ENCODE measurements at regions not wholly inside any gene's neighbourhood (a gene's known extent, or its start where the extent isn't known, plus 50 kb on each side); places are given as distances from the start of the nearest gene placed in this dataset.

DNA sequence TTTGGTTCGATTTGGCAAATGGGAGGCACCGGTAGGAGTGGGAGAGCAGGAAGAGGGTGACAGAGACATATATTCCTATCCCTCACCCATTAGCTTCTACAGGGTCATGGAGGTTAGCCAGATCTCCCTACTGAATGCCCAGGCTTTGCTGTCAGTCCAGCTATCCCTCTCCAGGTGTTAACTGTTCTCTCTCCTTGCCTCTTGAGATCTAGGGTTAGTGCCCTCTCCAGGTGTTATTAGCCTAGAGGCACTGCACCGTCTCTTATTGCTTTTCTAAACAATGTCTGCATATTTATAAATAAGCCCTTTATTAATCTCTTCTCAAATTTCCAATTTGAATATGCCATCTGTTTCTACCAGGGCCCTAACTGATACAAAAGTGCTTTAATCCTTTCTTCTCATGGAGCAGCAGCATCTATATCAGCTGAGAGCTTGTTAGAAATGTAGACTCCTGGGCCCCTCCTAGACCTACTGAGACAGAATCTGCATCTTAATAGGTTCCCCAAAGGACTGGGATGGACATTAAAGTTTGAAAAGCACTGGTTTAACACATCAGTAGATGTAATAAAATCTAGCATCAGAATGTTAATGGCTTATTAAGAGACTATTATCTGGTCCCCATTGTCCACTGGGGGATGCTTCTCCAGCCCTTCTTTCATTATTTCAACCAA is 322.5 kb upstream of the SLC24A2 start:
- DNase-seq, result no peak

DNA sequence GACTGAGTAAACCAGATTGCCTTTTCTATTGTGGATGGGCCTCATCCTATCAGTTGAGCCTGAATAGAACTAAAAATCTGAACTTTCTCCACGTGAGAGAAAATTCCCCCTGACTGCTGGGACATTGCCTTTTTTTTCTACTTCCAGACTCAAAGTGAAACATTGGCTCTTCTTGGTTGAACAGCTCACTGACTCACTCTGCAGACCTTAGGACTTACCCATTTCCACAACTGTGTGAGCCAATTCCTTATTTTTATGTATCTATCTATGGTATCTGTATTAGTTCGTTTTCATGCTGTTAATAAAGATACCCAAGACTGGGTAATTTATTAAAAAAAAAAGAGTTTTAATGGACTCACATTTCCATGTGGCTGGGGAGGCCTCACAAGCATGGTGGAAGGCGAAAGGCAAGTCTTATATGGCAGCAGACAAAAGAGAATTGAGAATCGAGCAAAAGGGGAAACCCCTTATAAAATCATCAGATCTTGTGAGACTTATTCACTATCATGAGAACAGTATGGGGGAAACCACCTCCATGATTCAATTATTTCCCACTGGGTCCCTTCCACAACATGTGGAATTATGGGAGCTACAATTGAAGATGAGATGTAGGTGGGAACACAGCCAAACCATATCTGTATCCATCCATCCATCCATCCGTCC is 306.7 kb upstream of the SLC24A2 start:
- no peak for DNase-seq

DNA sequence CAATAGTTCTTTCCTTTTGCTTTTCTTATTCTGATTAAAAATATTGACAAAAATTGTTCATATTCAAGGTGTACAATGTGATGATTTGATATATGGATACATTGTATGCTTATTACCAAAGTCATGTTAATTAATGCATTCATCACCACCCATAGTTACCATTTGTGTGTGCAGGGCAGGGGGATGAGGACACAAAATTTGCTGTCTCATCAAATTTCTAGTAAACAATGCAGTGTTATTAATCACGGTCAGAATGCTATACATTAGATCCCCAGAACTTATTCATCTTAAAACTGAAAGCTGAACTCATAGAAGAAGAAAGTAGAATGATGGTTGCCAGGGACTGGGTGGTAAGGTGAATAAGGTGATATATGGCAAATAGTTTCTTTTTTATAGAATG is 303.7 kb upstream of the SLC24A2 start:
- DNase-seq, result no peak

DNA sequence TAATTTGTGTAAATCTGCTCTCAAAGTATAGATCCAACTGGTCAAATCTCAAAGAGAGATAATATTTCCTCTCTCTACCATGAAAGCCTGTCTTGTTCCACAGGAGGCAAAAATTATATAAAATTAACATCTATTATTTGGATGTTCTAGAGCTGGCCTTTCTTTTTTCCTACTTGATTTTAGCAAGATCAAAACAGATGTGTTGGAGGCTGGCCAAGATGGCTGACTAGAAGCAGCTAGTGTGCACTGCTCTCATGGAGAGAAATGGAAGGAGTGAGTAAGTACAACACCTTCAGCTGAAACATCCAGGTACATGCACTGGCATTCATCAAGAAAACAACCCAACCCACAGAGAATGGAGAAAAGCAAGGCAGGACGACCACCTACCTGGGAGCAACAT is 298.6 kb upstream of the SLC24A2 start:
- DNase-seq, result no peak

DNA sequence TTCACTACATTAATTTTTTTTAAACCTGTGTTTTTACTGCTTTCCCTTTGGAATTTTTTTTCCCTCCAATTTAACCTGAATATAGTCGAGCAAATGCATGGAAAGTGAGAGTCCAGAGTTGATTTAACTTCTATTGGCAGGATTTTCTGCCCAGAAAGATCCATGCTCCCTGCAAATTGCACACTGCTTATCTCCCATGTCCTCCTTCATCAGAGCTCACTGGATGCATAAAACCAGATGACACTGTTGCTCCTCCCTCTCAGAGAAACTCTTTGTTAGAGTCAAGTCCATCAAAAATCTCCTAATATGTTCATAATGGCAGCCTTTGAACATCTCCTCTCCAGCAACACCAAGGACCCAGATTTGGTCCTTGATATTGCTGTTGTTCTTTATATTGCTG is 297.0 kb upstream of the SLC24A2 start:
- DNase-seq, result no peak

DNA sequence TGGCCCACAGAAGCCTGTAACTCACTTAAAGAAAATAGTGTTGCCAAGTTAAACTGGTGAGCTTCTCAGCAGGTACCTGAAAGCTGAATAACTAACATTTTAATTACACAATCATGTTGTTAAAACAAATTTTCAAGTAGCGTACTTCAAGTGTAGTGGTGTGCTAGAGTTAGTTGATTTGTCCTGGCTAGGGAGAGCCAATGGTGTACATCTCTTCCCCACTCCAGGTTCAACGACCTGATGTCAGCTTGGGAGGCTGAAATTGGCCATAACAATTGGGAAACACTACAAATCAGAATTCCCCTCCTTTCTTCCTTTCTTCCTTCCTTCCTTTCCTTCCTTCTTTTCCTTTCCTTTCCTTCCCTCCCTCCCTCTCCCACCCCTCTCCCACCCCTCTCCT is 295.3 kb upstream of the SLC24A2 start:
- DNase-seq, result no peak

DNA sequence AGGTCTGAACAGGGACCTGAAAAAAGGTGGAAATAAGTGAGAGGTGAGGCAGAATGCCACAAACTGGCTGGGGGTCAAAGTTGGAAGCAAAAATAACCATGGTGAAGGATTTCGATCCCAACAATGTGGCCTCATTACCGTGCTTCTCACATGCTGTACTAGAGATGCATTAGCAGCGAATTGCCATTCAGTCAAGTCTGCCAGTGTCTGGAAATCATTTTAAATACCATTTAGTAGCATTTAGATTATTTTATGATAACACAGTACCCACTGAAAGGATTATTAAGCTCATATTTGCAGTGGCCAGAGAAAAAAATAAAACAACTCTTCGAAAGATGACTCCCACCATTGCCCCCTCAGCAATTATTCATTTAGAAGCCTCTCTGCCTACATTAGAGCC is 294.6 kb upstream of the SLC24A2 start:
- no peak for DNase-seq

DNA sequence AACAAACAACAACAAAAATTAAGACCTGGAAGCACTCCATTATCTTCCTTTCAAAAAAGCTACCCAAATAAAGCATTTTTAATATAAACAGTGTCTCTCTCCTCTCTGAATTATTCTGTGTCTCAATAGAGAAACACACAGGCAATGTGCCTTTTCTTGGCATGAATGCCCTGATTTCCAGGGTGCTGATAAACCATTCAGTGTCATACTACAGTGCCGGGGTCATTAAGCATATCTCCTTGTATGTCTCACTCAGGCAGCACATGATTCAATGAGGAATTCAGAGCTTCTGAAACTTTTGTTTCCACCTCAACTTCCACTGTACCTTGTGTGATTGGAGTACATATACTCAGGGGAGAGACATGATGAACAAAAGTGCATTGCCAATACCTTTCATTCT is 294.0 kb upstream of the SLC24A2 start:
- no peak for DNase-seq

DNA sequence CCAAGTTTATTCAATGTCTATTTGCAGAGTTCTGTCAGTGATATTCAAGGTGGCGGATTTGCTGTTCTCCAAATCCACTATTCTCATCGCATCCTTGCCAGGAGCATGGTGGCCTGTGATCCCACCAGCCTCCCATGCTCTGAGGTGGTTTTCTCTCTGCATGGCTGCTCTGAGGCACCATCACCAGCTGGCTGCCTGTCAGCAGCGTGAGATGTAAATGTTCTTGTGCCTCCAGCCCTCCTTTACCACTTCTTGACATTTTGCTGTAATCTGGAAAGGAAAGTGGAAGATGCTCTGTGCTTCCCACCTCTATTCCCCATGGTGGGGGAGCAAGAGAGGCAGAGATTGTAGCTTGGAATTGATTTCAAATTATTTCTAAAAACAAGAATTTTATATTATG is 293.6 kb upstream of the SLC24A2 start:
- DNase-seq, result no peak

DNA sequence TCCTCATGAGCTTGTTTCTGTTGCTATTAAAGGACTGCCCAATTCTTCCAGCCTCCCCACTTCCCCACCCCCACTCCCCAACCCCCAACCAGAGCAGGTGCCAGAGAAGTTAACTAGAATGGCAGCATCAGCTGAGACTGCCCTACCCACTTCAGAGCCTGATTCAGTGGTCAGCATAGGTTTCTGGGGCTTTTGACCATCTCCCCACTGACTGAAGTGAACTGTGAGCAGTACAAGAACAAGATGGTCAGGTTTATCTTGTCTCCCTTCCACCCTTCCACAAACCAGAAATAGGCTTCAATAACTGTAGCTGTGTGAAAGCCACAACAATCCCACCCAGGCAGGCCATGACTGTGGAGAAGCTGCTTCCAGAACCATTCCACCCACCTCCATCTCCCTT is 289.4 kb upstream of the SLC24A2 start:
- DNase-seq, result no peak

DNA sequence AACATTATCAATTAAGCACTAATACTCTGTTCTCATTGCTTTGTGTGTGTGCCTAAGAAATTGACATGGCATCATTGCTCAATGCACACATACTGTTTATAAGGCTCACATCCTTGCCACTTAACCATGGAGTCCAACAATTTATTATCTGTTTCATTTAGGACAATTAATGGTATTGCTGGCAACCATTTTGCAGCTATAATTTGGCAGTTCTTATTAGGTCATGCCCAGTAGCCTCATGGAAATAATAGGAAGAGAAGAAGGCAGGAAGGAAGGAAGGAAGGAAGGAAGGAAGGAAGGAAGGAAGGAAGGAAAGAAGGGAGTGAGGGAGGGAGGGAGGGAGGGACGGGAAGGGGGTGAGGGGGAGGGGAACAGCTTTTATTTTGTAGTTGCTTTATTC is 285.5 kb upstream of the SLC24A2 start:
- no peak for DNase-seq

DNA sequence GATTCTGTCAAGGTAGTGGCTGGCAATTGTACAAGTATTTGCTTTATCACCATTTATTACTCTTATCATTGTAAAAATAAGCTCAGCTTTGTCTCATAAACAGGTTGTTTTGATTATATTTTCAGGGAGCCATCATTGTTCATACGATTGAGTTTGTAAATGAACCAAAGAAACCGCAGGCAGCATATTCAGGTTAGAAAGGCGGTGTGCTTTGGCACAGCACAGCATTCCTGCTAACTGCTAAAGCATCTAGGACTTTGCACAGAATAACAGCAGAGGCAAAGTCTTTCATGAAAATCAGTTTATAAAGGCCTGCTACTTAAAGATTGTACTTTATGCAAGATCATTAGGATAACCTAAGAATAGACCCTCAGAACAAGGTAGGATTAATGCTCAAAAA is 281.5 kb upstream of the SLC24A2 start:
- DNase-seq, result no peak

DNA sequence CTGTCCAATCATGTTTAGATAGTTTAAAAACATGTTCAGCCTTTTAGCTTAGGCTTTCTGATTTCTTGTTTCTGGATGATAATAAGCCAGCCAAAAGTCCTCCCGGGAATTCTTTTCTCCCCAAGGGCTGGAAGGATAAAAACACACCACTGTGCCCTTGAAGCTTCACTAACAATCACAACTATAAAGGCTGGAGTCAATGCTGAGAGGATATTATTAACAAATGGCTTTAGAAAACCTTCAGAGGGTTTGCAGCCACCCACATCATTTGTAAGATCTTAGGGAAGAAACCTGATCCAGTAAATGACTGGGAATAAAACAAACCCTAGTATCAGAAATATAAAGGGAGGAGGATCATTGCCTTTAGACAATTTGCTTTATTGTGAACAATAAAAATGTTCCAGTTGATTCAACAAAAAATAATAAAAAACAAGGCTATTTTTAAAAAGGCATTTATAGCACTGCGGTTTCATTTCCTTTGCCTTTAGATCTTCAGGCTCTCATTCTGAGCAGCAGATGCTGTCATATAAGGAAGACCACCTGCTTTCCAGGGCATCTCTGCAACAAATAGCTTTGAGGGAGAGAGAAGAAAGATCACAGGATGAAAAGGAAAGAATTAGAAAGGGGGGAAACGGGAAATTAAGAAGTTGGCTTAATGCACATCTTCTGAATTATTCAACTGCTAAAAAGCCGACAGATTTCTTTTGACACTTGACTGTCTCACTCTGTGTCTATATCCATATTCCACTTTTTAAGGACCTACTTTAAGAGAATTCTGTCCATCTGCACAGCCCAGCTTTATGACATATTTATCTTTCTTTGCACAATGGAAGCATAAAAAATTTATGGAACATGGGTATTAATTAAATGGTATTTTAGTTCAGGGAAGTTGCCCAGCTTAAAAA is 277.2 kb upstream of the SLC24A2 start:
- no peak for DNase-seq

DNA sequence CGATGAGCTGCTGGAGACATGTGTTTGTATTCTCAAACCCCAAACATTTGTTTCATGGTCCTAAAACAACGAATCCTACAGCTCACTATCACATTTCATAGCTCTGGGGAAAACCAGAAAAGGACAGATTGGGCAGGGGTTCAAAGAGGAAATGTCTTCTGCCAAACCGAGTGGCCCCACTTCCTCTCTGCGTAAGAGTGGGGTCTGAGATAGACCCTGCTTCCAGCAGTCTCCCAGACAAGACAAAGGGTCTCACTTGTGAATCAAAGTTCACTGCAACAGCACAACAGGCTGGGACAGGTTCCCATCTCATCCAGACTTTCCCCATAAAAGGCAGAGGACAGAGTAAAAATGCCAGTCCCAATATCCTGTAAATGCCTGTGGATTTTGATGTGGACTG is 276.2 kb upstream of the SLC24A2 start:
- no peak for DNase-seq

DNA sequence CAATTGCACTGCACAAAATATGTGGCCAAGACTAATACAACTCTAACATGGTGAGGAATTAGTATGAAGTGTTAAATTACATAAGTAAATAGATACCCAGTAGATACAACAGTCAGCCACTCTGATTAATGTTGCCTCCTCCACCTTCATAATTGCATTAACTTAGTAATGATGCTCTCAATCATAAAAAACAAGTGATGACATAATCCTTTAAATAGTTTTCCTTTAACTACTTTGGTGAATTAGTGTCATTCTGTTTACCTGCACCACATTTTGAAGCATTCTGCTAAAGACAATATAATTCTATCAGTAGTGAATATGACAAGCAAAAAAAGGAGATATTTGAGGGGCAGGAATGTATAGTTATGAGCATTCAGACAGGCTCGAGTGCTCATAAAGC is 265.9 kb upstream of the SLC24A2 start:
- DNase-seq, result no peak

DNA sequence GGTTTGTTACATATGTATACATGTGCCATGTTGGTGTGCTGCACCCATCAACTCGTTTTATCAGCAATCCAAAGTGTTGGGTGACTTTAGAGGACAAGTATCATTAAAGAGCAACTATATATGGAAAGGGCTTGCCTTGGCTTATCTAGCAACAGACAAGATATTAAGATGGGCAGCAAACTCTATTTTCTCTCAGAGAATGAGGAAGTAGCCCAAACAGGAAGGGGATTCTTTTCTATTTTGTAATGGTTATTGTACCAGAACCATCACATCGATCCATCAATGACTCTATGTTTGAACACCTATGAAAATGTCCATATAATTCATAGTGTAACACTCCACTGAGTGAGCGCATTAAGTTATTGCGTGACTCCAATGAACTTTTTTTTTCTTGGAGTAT is 260.1 kb upstream of the SLC24A2 start:
- DNase-seq, result no peak

DNA sequence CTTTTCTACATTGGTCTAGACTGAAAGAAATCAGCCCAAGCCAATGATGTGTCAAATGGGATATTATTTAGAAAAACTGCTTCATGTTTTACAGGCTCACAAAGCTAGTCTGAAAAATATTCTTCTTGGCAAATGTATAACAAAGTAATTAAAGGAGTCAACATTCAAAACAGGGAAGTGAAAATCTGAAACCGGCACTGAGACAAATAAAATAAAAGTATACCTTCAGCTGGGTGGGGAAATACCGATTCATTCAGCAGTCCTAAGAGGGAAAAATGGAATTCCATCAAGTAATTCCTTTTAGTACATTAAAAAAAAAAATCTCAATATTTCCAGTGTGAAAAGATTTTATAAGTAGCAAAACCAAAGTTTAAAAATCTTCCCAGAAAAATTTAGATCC is 259.6 kb upstream of the SLC24A2 start:
- no peak for DNase-seq

DNA sequence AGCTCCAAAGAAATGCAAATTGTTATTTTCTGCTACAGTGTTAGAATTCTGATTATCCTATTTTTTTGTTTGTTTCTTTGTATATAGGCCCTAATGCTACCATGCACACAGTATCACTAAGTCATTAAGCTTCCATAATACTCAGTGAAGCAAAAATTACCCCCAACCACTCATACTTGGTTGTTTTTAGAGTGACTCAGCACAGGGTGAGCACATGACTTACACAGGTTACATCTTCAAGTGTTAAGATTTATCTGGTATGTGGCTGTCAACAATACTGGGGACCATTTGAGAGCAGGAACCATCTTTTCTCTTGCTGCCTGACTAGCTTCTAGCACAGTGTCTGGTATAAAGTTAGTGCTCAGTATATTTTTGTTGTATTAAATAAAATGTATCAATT is 255.8 kb upstream of the SLC24A2 start:
- DNase-seq, result no peak

DNA sequence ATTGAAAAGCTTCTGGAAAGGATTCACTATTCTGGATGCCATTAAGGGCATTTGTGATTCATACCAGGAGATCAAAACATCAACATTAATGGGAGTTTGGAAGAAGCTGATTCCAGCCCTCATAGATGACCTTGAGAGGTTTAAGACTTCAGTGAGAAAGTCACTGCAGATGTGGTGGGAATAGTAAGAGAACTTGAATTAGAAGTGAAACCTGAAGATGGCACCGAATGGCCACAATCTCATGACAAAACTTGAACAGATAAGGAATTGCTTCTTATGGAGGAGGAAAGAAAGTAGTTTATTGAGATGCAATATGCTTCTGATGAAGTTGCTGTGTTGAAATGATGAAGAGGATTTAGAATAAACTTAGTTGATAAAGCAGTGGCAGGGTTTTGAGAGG is 254.6 kb upstream of the SLC24A2 start:
- no peak for DNase-seq

DNA sequence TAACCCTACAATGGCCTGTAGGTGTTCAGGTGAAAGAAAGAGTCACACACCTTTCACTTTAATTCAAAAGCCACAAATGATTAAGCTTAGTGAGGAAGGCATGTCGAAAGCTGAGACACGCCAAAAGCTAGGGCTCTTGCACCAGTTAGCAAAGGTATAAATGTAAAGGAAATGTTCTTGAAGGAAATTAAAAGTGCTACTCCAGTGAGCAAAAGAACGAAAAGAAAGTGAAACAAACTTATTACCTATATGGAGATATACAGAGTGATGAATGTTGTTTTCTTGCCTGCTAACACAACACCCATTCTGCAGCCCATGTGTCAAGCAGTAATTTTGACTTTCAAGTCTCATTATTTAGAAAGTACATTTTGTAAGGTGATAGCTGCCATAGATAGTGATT is 254.2 kb upstream of the SLC24A2 start:
- DNase-seq, result no peak

DNA sequence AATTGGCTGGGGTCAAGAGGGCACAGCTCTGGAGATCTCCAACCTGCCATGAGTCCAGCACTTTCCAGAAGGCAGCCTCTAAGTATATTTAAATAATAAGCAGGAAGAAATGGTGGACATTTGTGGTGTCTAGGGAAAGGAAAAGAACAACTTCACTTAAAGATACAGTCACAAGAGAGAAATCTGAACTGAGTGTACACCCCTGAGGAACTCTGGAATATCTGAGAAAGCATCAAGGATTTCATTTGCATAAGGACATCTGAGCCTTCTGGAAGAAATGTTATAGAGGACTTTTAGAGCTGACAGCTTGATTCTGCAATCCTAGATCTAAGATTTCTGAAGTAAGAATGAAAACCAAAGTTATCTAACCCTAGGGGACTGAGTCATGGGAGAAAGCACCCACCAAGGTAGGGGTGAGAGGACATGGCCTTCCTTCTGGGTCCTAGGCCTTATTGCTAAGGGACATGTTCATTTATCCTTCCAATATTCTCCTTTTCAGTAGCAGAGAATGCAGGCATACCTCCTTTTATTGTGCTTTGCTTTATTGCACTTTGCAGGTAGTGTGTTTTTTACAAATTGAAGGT is 253.4 kb upstream of the SLC24A2 start:
- DNase-seq, result no peak

DNA sequence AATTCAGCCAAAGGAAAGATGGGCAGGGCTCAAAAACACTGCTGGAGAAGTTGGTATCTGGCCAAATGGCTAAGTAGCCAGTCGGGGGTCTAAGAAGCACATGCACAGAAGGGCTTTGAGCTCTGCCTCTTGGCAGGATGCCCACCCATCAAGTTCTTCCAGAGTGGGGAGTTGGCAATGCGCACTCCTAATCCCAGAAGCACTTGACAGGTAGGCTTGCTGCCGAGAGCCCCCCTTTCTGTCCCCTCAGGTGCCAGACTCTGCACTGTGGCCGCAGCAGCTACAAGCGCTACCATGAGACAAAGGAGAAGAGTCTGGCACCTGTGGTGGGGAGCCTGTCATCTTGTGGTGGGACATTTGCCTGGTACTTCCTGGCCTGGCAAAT is 252.9 kb upstream of the SLC24A2 start:
- DNase-seq, result no peak

DNA sequence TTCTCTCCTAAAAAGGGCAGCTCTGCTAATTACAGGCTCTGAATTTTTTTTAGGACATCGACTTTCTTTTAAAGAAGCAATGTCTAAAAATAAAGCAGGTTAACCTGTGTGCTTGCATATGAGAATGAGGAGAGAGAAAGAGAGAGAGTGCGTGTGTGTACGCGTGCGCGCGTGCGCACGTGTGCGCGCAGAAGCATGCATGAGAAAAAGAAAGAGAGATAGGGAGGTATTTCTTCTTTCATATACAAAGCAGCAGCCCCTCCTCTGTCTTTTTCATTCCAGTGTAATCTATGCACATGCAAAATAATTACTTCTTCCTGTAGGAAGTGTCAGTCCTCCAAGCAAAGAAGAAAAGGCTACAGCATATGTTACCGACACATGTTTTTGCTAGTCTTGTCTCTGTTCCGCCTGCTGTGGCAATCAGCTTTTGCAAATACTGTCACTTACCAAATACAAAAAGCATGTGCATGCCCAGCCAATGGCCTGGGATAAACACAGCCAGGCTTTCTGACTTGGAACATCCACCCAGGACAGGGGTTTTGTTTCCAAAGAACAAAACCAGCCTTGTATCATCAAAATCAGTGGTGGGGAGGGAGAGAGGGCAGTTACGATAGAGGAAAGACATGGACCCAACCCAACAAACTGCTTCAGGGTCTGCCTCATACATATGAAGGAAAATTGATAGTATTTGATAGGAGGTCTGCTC is 252.3 kb upstream of the SLC24A2 start:
- no peak for DNase-seq

All from activated CD4-positive, CD25-positive, alpha-beta regulatory T cell (primary cell).